ENCODE measurements at regions not wholly inside any gene's neighbourhood (a gene's known extent, or its start where the extent isn't known, plus 50 kb on each side); places are given as distances from the start of the nearest gene placed in this dataset.

DNA sequence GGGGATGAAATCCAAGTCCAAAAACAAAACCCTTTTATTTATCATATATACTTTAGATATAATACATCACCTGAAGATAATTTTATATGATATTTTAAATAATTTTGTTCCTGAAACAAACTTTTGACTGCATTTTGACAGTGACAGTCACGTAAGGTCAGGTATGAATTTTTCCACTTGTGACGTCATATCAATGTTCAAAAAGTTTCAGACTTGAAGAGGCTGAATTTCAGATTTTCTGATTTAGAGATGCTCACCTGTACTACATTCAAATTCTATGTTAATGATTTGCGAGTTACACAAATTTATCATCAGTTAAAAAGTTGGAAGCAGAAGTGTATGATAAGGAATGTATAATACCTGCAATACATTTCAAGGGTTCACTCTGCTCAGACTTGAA, 136.1 kb upstream of the EPHA6 start:
- TF ChIP-seq, protein P1, sequence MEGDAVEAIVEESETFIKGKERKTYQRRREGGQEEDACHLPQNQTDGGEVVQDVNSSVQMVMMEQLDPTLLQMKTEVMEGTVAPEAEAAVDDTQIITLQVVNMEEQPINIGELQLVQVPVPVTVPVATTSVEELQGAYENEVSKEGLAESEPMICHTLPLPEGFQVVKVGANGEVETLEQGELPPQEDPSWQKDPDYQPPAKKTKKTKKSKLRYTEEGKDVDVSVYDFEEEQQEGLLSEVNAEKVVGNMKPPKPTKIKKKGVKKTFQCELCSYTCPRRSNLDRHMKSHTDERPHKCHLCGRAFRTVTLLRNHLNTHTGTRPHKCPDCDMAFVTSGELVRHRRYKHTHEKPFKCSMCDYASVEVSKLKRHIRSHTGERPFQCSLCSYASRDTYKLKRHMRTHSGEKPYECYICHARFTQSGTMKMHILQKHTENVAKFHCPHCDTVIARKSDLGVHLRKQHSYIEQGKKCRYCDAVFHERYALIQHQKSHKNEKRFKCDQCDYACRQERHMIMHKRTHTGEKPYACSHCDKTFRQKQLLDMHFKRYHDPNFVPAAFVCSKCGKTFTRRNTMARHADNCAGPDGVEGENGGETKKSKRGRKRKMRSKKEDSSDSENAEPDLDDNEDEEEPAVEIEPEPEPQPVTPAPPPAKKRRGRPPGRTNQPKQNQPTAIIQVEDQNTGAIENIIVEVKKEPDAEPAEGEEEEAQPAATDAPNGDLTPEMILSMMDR (IDR thresholded peaks at IDR 0.05), result no peak
- no peak for TF ChIP-seq POLR2A (IDR thresholded peaks at IDR 0.05)
